Astrocyte of the spinal cord (primary cell): ENCODE measurements at regions not wholly inside any gene's neighbourhood (a gene's known extent, or its start where the extent isn't known, plus 50 kb on each side); places are given as distances from the start of the nearest gene placed in this dataset.

ENCODE experiments used
- DNase-seq: peaks from one replicate; pipeline ENCODE4 v3.0.0; 2011; ENCODE audit warnings: low read depth, low spot score
- H3K4me3 ChIP-seq: 2 replicates; pipeline ENCODE4 v1.5.1; 2011; ENCODE audit warnings: low read depth, mild to moderate bottlenecking, low read length, moderate library complexity
- CTCF ChIP-seq: IDR thresholded peaks from 2 replicates; pipeline ENCODE4 v1.5.1; 2012; ENCODE audit warnings: low read depth, mild to moderate bottlenecking, low read length, inconsistent platforms
- in situ Hi-C: cut with HindIII; loops from 2 replicates; pipeline ENCODE4 v1.10.0; 2017; ENCODE audit warnings: low sequenced_read_pairs

DNA sequence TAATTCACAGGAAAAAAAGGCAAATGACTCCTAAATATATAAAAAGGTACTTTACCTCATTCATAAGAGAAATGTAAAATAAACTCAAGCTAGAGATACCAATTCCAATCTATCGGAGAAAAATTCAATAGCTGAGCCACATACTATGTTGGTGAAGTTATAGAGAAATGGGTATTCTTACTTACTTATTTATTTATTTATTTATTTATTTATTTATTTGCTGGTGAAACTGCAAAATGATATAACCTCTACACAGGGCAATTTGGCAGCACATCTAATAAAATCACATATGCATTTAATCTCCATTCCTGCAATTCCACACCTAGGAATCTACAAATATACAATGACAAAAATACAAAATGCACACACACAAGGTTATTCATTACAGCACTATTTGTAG lies 117.5 kb upstream of the TMEM168 start:
- no peak for DNase-seq
- H3K4me3 ChIP-seq, result no peak overlapping the region
- no peak for TF ChIP-seq CTCF
- in situ Hi-C loops, result no loop called here

GRCh38 chr7:112905950-112906349 lies 115.8 kb upstream of the TMEM168 start:
- TF ChIP-seq CTCF, result no peak
- no peak overlapping the region for H3K4me3 ChIP-seq
- in situ Hi-C loops, result no loop called here
- no peak for DNase-seq

- DNase-seq, result no peak
- TF ChIP-seq CTCF, result no peak
- in situ Hi-C loops, result no loop called here
- H3K4me3 ChIP-seq, result no peak overlapping the region
Measured at GRCh38 chr7:112905413-112905812, 115.2 kb upstream of the TMEM168 start.

- peak; percentile 78 for DNase-seq
- H3K4me3 ChIP-seq, result no peak overlapping the region
- in situ Hi-C loops, result no loop called here
- peak; percentile 85 for TF ChIP-seq CTCF
Measured at GRCh38 chr7:112898432-112899290, 108.5 kb upstream of the TMEM168 start.

DNA sequence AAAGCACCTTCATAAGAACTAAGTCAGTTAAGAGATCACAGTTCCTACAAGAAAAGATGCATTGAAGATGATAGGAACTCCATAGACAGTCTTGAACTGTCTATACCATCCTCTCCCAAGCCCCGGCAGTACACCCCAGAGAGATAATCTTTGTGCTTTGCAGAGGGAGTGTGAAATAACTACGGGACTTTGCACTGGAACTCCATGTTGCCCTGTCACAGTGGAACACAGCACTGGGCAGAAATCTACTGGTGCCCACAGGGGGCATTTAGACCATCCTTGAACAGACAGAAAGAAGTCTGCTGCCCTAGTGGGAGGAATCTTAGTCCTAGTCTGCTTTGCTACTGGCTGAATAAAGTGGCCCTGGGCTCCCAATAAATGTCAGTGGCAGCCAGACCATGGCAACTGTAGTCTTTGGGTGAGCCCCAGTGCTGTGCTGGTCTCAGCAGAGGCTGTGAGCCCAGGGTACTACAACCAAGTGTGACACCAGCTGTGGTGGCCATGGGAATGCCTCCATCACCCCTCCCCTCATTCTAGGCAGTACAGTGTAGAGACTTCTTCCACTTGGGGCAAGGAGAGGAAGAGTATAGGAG lies 107.7 kb upstream of the TMEM168 start:
- in situ Hi-C loops, result no loop called here
- no peak for TF ChIP-seq CTCF
- no peak for DNase-seq
- no peak overlapping the region for H3K4me3 ChIP-seq

DNA sequence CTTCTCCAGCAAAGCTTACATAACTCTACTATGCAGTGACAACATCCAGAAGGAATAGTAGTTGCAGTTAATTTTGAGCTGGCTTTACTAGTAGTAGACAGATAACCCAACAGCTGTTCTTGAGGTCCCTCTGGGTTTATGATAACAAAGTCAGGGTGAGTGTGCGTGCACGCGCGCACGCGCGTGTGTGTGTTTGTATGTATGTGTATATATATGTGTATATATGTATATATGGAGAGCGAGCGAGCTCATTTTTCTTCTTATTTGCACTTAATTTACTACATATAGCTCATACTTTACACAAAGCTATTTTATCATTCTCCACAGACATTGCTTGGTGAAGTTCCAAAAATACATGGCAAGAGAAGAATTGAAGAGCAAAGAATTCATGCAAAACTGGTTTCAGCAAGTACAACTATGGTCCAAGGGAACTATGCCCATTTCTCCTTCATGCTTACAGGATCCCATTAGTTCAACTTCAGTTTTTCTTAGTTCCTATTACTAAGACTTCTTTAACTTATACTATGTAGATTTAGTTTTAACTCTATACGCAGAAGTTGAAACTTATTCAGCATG lies 105.9 kb upstream of the TMEM168 start:
- in situ Hi-C loops, result no loop called here
- no peak overlapping the region for H3K4me3 ChIP-seq
- TF ChIP-seq CTCF, result no peak

More for the DNA sequence above, 105.9 kb upstream of the TMEM168 start:
- no peak for DNase-seq
